K562 (cell line): ENCODE measurements at regions not wholly inside any gene's neighbourhood (a gene's known extent, or its start where the extent isn't known, plus 50 kb on each side); places are given as distances from the start of the nearest gene placed in this dataset.
A peak's percentile ranks its signal among the peaks of the same experiment; 100 is the strongest.

Experiments
- ATAC-seq: fragments of 200-7000 bp; cut with Tn5 transposase; 3 replicates; pipeline ENCODE4 v1.9.1; 2020; ENCODE audit warnings: moderate library complexity
- BruUV-seq: library from RNA; stranded (reverse); fragments of 400-500 nt; replicated peaks from 2 replicates; lab custom pipeline; 2021; lab: Mats Ljungman, UMichigan
- CTCF ChIA-PET: fragments of 300-600 bp; formaldehyde crosslinking; extraction: SDS; loops from one replicate; lab custom pipeline; 2021; ENCODE audit warnings: low intra/inter-chr PET ratio; lab: Yijun Ruan, JAX
- POLR2A ChIA-PET: fragments of 300-600, 350-650 bp; sonication (Branson Sonifier 250); formaldehyde crosslinking; extraction: SDS; loops from one replicate; lab custom pipeline; 2021; ENCODE audit warnings: antibody characterized with exemption, inconsistent platforms; lab: Yijun Ruan, JAX
- DNase-seq, 4 experiments: peaks; one replicate each; pipeline versions ENCODE4 v3.0.0 to v3.0.0-alpha.2; 2011 to 2018; ENCODE audit warnings: low spot score in 3 of 4, mixed read lengths in 3 of 4; ENCODE audit errors: extremely low read depth in 1 of 4
- FAIRE-seq: peaks from 2 replicates; lab custom pipeline; 2011; peaks lifted over from hg19 to GRCh38; lab: Jason Lieb, UNC
- H2AFZ ChIP-seq: 2 replicates; pipeline ENCODE4 v1.6.0; 2011; ENCODE audit warnings: low read depth, low read length, control low read depth, inconsistent platforms
- H3K27ac ChIP-seq: fragments of 200-600 bp; 3 replicates; pipeline ENCODE4 v1.8.0; 2011; ENCODE audit warnings: low read depth, mild to moderate bottlenecking, control low read depth, inconsistent platforms, low read length, moderate library complexity, mixed read lengths; ENCODE audit errors: extremely low read depth
- H3K27me3 ChIP-seq, 2 experiments: fragments of 300-600 bp in 1 of 2; 2 replicates in 1 of 2; 3 replicates in 1 of 2; pipeline versions ENCODE4 v1.6.0 to v1.8.0; 2011; ENCODE audit warnings: inconsistent platforms in 2 of 2, low read length in 2 of 2, mild to moderate bottlenecking in 1 of 2, mixed read lengths in 1 of 2, moderate library complexity in 1 of 2; ENCODE audit not compliant: control insufficient read depth in 2 of 2, insufficient read depth in 2 of 2
- H3K36me3 ChIP-seq: fragments of 300-600 bp; 3 replicates; pipeline ENCODE4 v1.8.0; 2011; ENCODE audit warnings: mild to moderate bottlenecking, low read length, inconsistent platforms; ENCODE audit not compliant: control insufficient read depth, insufficient read depth
- H3K4me1 ChIP-seq, 2 experiments: fragments of 200-600 bp in 1 of 2; replicated peaks in 1 of 2; 2 replicates in 1 of 2; 3 replicates in 1 of 2; pipeline versions ENCODE4 v1.5.1 to v1.8.0; 2011; ENCODE audit warnings: inconsistent platforms in 2 of 2, low read length in 2 of 2, mild to moderate bottlenecking in 1 of 2, mixed read lengths in 1 of 2, moderate library complexity in 1 of 2; ENCODE audit not compliant: control insufficient read depth in 2 of 2, insufficient read depth in 2 of 2
- H3K4me2 ChIP-seq: 2 replicates; pipeline ENCODE4 v1.6.1; 2011; ENCODE audit warnings: low read length, control low read depth, inconsistent platforms, mixed read lengths; ENCODE audit not compliant: insufficient read depth
- H3K4me3 ChIP-seq: fragments of 200-600 bp; sonication (generic), shearing (Covaris generic); 2 replicates; pipeline ENCODE4 v1.5.1; 2016; ENCODE audit warnings: control low read depth, inconsistent platforms
- H3K79me2 ChIP-seq: fragments of 200-600 bp; 3 replicates; pipeline ENCODE4 v1.8.0; 2011; ENCODE audit warnings: low read length, inconsistent platforms; ENCODE audit not compliant: control insufficient read depth, insufficient read depth
- H3K9ac ChIP-seq, 2 experiments: 2 replicates each; pipeline versions ENCODE4 v1.6.0 to v1.6.1; 2011; ENCODE audit warnings: low read depth in 2 of 2, low read length in 2 of 2, control low read depth in 1 of 2, inconsistent platforms in 1 of 2, mild to moderate bottlenecking in 1 of 2, mixed read lengths in 1 of 2; ENCODE audit not compliant: insufficient read depth in 1 of 2
- H3K9me1 ChIP-seq: one replicate; pipeline ENCODE4 v1.6.0; 2011; ENCODE audit warnings: inconsistent platforms, mild to moderate bottlenecking, low read length, moderate library complexity; ENCODE audit not compliant: control insufficient read depth, insufficient read depth
- H3K9me3 ChIP-seq: replicated peaks from 2 replicates; pipeline ENCODE4 v1.5.1; 2011; ENCODE audit warnings: low read depth, low read length, inconsistent platforms; ENCODE audit not compliant: control insufficient read depth, insufficient read depth
- H4K20me1 ChIP-seq: replicated peaks from 2 replicates; pipeline ENCODE4 v1.6.1; 2011; ENCODE audit warnings: low read length, inconsistent platforms, mixed read lengths; ENCODE audit not compliant: control insufficient read depth, insufficient read depth
- BRF1 ChIP-seq: IDR thresholded peaks from 3 replicates; pipeline ENCODE4 v1.6.1; 2011; ENCODE audit warnings: borderline replicate concordance, mild to moderate bottlenecking; ENCODE audit not compliant: insufficient read length; ENCODE audit errors: extremely low read depth
- FOSL1 ChIP-seq: fragments of 200-800 bp; sonication (Bioruptor generic); conservative IDR thresholded peaks from 2 replicates; pipeline ENCODE4 v1.6.1; 2016; ENCODE audit warnings: missing genetic modification characterization, missing compliant biosample characterization
- NFIC ChIP-seq: fragments of 450-650 bp; IDR thresholded peaks from 2 replicates; pipeline ENCODE4 v1.6.1; 2017; ENCODE audit warnings: mild to moderate bottlenecking, inconsistent platforms
- SMAD4 ChIP-seq: fragments of 250-450 bp; sonication (Bioruptor Pico); conservative IDR thresholded peaks from 2 replicates; pipeline ENCODE4 v1.8.0; 2021; ENCODE audit warnings: inconsistent platforms, mild to moderate bottlenecking, moderate library complexity
- WGBS: fragments of 100-300 bp; shearing (Covaris generic); methylation state at CpG from one replicate; pipeline ENCODE4 v1.1.6; 2016; ENCODE audit warnings: low coverage, mixed read lengths; ENCODE audit not compliant: insufficient coverage; ENCODE audit errors: missing lambda C conversion rate; 5-methylcytosine and 5-hydroxymethylcytosine counted together
- in situ Hi-C: fragments of 300-500 bp; cut with MboI; formaldehyde crosslinking; loops from 4 replicates; pipeline ENCODE4 v1.15.0; 2018; ENCODE audit warnings: inconsistent platforms, mixed read lengths
- intact Hi-C: fragments of 100-400 bp; cut with micrococcal nuclease; formaldehyde crosslinking; loops from 2 replicates; pipeline ENCODE4 v1.14.2; 2022
- TF ChIP-seq, protein P1 (sequence below): IDR thresholded peaks from 3 replicates; pipeline ENCODE4 v1.6.1; 2011; ENCODE audit warnings: borderline replicate concordance, mild to moderate bottlenecking, moderate library complexity; ENCODE audit not compliant: insufficient read length; ENCODE audit errors: extremely low read depth
- TF ChIP-seq, protein P2 (sequence below): fragments of 450-650 bp; IDR thresholded peaks from 2 replicates; pipeline ENCODE4 v1.7.1; 2018; ENCODE audit warnings: mild to moderate bottlenecking, low read depth; ENCODE audit not compliant: partially characterized antibody

DNA sequence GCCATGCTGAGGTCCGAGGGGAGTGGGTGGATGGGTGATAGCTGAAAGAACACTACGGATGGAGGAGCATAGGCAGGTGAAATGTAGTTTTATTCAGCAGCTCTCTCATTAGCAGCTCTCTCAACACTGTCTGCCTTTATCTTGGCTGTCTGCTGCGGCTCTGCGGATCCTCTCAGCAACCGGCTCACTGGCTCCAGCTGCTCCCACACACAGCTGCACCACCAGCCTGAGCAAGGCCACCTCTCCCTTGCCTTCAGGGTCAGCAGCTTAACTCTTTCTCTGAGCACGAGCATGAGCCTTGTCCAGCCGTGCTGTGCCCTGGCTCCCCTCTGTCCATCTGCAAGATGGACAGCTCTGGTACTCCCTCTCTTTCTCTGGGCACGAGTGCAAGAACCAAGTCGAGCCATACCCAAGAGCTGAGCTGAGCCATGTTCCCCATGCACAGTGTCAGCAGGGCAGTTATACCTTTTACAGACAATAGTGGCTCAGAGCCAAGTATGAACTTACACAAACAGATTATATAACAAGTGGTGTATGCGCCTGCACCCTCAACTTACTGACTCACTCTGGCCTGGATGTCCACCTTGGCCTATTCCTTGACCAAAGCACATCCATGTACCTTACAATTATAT, 108.5 kb downstream of the MACIR start:
- Histone ChIP-seq H3K9ac (no peak overlapping the region), H3K27me3 (no peaks in the 10 kb centered on the region), H2AFZ (no peak overlapping the region), H3K79me2 (no peaks in the 10 kb centered on the region), H4K20me1 (no peaks in the 10 kb centered on the region), H3K4me3 (no peak overlapping the region), H3K36me3 (no peaks in the 10 kb centered on the region), H3K4me2 (no peak overlapping the region), H3K9me1 (no peaks in the 10 kb centered on the region), H3K4me1 (no peaks in the 10 kb centered on the region), H3K27ac (no peak overlapping the region), H3K9me3 (no peaks in the 10 kb centered on the region)
- FAIRE-seq (no peak), ATAC-seq (no peak), DNase-seq (no peak)
- WGBS: 2% methylated on average over 10 of the region's 10 CpGs
- ChIA-PET CTCF (interaction anchor here (0.6 kb wide), 1 partner anchor 953 kb away, joined by 3 read pairs; no protein-coding TSS in a partner anchor), POLR2A (interaction anchor here (0.8 kb wide), 1 partner anchor 12 kb away, joined by 3 read pairs; no protein-coding TSS in a partner anchor)
- in situ Hi-C loops (no loop called here), intact Hi-C loops (no loop called here)
- no TSS peak for BruUV-seq
- TF ChIP-seq, protein P1, sequence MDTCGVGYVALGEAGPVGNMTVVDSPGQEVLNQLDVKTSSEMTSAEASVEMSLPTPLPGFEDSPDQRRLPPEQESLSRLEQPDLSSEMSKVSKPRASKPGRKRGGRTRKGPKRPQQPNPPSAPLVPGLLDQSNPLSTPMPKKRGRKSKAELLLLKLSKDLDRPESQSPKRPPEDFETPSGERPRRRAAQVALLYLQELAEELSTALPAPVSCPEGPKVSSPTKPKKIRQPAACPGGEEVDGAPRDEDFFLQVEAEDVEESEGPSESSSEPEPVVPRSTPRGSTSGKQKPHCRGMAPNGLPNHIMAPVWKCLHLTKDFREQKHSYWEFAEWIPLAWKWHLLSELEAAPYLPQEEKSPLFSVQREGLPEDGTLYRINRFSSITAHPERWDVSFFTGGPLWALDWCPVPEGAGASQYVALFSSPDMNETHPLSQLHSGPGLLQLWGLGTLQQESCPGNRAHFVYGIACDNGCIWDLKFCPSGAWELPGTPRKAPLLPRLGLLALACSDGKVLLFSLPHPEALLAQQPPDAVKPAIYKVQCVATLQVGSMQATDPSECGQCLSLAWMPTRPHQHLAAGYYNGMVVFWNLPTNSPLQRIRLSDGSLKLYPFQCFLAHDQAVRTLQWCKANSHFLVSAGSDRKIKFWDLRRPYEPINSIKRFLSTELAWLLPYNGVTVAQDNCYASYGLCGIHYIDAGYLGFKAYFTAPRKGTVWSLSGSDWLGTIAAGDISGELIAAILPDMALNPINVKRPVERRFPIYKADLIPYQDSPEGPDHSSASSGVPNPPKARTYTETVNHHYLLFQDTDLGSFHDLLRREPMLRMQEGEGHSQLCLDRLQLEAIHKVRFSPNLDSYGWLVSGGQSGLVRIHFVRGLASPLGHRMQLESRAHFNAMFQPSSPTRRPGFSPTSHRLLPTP: no peak
- TF ChIP-seq, protein P2, sequence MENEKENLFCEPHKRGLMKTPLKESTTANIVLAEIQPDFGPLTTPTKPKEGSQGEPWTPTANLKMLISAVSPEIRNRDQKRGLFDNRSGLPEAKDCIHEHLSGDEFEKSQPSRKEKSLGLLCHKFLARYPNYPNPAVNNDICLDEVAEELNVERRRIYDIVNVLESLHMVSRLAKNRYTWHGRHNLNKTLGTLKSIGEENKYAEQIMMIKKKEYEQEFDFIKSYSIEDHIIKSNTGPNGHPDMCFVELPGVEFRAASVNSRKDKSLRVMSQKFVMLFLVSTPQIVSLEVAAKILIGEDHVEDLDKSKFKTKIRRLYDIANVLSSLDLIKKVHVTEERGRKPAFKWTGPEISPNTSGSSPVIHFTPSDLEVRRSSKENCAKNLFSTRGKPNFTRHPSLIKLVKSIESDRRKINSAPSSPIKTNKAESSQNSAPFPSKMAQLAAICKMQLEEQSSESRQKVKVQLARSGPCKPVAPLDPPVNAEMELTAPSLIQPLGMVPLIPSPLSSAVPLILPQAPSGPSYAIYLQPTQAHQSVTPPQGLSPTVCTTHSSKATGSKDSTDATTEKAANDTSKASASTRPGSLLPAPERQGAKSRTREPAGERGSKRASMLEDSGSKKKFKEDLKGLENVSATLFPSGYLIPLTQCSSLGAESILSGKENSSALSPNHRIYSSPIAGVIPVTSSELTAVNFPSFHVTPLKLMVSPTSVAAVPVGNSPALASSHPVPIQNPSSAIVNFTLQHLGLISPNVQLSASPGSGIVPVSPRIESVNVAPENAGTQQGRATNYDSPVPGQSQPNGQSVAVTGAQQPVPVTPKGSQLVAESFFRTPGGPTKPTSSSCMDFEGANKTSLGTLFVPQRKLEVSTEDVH: no peak
- no peak for TF ChIP-seq FOSL1
- no peak for TF ChIP-seq BRF1
- TF ChIP-seq SMAD4 (CRISPR knock-in tag): no peak
- 0 out of 2 replicates have a peak, but pooled peaks have one; percentile 16 for TF ChIP-seq NFIC
